HepG2 (cell line): ENCODE measurements at regions not wholly inside any gene's neighbourhood (a gene's known extent, or its start where the extent isn't known, plus 50 kb on each side); places are given as distances from the start of the nearest gene placed in this dataset.

ENCODE experiments used
- ATAC-seq: fragments of 200-7000 bp; cut with Tn5 transposase; 3 replicates; pipeline ENCODE4 v1.9.1; 2020; ENCODE audit warnings: mild to moderate bottlenecking, moderate library complexity
- BruUV-seq: library from RNA; stranded (reverse); fragments of 400-500 nt; replicated peaks from 2 replicates; lab custom pipeline; 2021; lab: Mats Ljungman, UMichigan
- CTCF ChIA-PET: fragments of 300-600 bp; formaldehyde crosslinking; extraction: SDS; loops from one replicate; lab custom pipeline; 2021; ENCODE audit warnings: low total read pairs, inconsistent platforms, low intra/inter-chr PET ratio; lab: Yijun Ruan, JAX
- POLR2A ChIA-PET: fragments of 350-600 bp; sonication (Branson Sonifier 250); formaldehyde crosslinking; loops from one replicate; lab custom pipeline; 2020; ENCODE audit warnings: antibody characterized with exemption, inconsistent platforms; lab: Yijun Ruan, JAX
- DNase-seq: peaks from one replicate; pipeline ENCODE4 v3.0.0-alpha.2; 2015; ENCODE audit warnings: low spot score
- FAIRE-seq: peaks from 3 replicates; lab custom pipeline; 2011; peaks lifted over from hg19 to GRCh38; lab: Jason Lieb, UNC
- H2AFZ ChIP-seq: one replicate; pipeline ENCODE4 v1.6.1; 2011; ENCODE audit warnings: low read length, inconsistent platforms
- H3K27ac ChIP-seq: fragments of 300-600 bp; 3 replicates; pipeline ENCODE4 v1.8.0; 2011; ENCODE audit warnings: mixed run types, mild to moderate bottlenecking, mixed read lengths, low read length, inconsistent platforms; ENCODE audit not compliant: insufficient read depth; ENCODE audit errors: extremely low read length
- H3K27me3 ChIP-seq, 2 experiments: fragments of 200-600 bp in 1 of 2; 2 replicates in 1 of 2; 3 replicates in 1 of 2; pipeline versions ENCODE4 v1.6.0 to v1.8.0; 2011; ENCODE audit warnings: low read length in 2 of 2, mild to moderate bottlenecking in 2 of 2, moderate library complexity in 2 of 2, inconsistent platforms in 1 of 2; ENCODE audit not compliant: insufficient read depth in 2 of 2, control insufficient read depth in 1 of 2
- H3K36me3 ChIP-seq, 2 experiments: fragments of 200-600 bp in 1 of 2; replicated peaks in 1 of 2; 2 replicates in 1 of 2; 3 replicates in 1 of 2; pipeline versions ENCODE4 v1.5.1 to v1.8.0; 2011; ENCODE audit warnings: low read length in 2 of 2, inconsistent platforms in 1 of 2; ENCODE audit not compliant: insufficient read depth in 2 of 2, control insufficient read depth in 1 of 2
- H3K4me1 ChIP-seq: 2 replicates; pipeline ENCODE4 v1.5.1; 2012; ENCODE audit warnings: low read length, inconsistent platforms; ENCODE audit not compliant: insufficient read depth
- H3K4me2 ChIP-seq: 2 replicates; pipeline ENCODE4 v1.6.0; 2011; ENCODE audit warnings: low read depth, low read length, inconsistent platforms
- H3K4me3 ChIP-seq, 3 experiments: fragments of 200-600 bp in 1 of 3; sonication (generic), shearing (Covaris generic) in 1 of 3; replicated peaks in 1 of 3; 2 replicates each; pipeline ENCODE4 v1.5.1; 2011 to 2016; ENCODE audit warnings: low read length in 3 of 3, inconsistent platforms in 2 of 3, low read depth in 2 of 3, mild to moderate bottlenecking in 2 of 3, control low read depth in 1 of 3, mixed read lengths in 1 of 3; ENCODE audit not compliant: insufficient read depth in 1 of 3
- H3K79me2 ChIP-seq: one replicate; pipeline ENCODE4 v1.6.1; 2011; ENCODE audit warnings: low read length, inconsistent platforms; ENCODE audit not compliant: insufficient read depth
- H3K9ac ChIP-seq: 2 replicates; pipeline ENCODE4 v1.6.0; 2011; ENCODE audit warnings: mild to moderate bottlenecking, low read depth, low read length, inconsistent platforms; ENCODE audit not compliant: insufficient read depth
- H3K9me3 ChIP-seq: 2 replicates; pipeline ENCODE4 v1.5.1; 2012; ENCODE audit warnings: mild to moderate bottlenecking, low read length
- H4K20me1 ChIP-seq: 2 replicates; pipeline ENCODE4 v1.6.0; 2011; ENCODE audit warnings: inconsistent platforms, mild to moderate bottlenecking, low read length, moderate library complexity; ENCODE audit not compliant: insufficient read depth
- FOSL2 ChIP-seq: sonication (generic); formaldehyde crosslinking; IDR thresholded peaks from 2 replicates; pipeline ENCODE4 v1.4.0; 2020; ENCODE audit warnings: missing genetic modification reagents
- HNRNPL ChIP-seq: fragments of 200-400 bp; formaldehyde crosslinking; IDR thresholded peaks from 2 replicates; pipeline ENCODE4 v1.6.1; 2017; ENCODE audit warnings: mild to moderate bottlenecking, low read depth, low read length
- SRF ChIP-seq: IDR thresholded peaks from 2 replicates; pipeline ENCODE4 v1.6.1; 2011; ENCODE audit warnings: mild to moderate bottlenecking, low read depth, low read length, moderate library complexity
- U2AF1 ChIP-seq: fragments of 200-400 bp; formaldehyde crosslinking; optimal IDR thresholded peaks from 2 replicates; pipeline ENCODE3; 2017; ENCODE audit warnings: mild to moderate bottlenecking, low read depth, low read length
- ZNF256 ChIP-seq: sonication (generic); formaldehyde crosslinking; conservative IDR thresholded peaks from 2 replicates; pipeline ENCODE4 v1.4.0; 2020; ENCODE audit warnings: missing genetic modification reagents
- ZSCAN9 ChIP-seq: IDR thresholded peaks from 2 replicates; pipeline ENCODE4 v1.6.1; 2016; ENCODE audit warnings: borderline replicate concordance
- WGBS: methylation state at CpG from one replicate; pipeline ENCODE4 v1.1.6; 2017; ENCODE audit warnings: low lambda C conversion rate; 5-methylcytosine and 5-hydroxymethylcytosine counted together
- in situ Hi-C: cut with HindIII; loops from 2 replicates; pipeline ENCODE4 v1.10.0; 2017; ENCODE audit warnings: low pct_unique_long_range_greater_than_20kb; ENCODE audit not compliant: extremely low pct_ligation_motif_present
- intact Hi-C: fragments of 100-400 bp; cut with micrococcal nuclease; formaldehyde crosslinking; loops from one replicate; pipeline ENCODE4 v1.10.0; 2022; ENCODE audit not compliant: unreplicated experiment
- TF ChIP-seq, protein P1 (sequence below): sonication (generic); formaldehyde crosslinking; IDR thresholded peaks from 2 replicates; pipeline ENCODE4 v1.5.1; 2020; ENCODE audit warnings: missing genetic modification reagents, mild to moderate bottlenecking, borderline replicate concordance

DNA sequence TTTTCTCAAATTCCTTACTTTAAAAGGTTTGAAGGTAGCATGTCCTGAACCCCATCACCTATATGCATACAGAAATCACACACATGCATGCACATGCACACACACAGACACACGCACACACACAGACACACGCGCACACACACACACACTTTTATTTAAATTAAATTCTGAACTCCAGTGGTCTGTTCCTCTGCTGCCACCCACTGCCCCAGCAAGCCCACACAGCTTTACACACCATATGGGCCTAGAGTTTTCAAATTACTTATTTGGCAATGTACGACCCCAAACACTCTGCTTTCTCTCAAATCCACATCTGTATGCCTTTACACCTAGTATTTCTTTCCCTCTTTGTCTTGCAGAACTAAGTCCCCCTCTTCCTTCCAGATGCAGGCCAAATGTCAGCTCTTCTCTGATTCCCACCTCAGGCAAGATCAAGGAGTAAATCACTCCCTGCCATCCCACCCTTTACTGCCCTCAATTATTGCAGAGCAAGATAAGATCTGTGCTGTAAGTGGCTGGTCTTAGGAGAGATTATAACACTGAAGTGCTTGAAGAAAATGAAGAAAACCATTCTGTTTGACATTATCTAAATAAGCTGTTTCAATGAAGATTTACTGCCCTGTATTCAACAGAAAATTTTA, 429.9 kb upstream of the CXADR start:
- Histone ChIP-seq H3K79me2 (no peaks in the 10 kb centered on the region), H3K27ac (no peak overlapping the region), H3K4me1 (no peaks in the 10 kb centered on the region), H3K4me3 (no peak overlapping the region), H3K27me3 (no peaks in the 10 kb centered on the region), H3K36me3 (no peaks in the 10 kb centered on the region), H3K9ac (no peak overlapping the region), H4K20me1 (no peaks in the 10 kb centered on the region), H3K4me2 (no peak overlapping the region), H3K9me3 (no peaks in the 10 kb centered on the region), H2AFZ (no peak overlapping the region)
- 60% methylated on average over 4 of the region's 4 CpGs for WGBS
- no peak for FAIRE-seq
- CTCF ChIA-PET, result no interaction called here
- intact Hi-C loops, result no loop called here
- ATAC-seq, result no peak
- no peak for DNase-seq
- in situ Hi-C loops, result no loop called here
- POLR2A ChIA-PET, result no interaction called here
- TF ChIP-seq ZNF256 (CRISPR knock-in tag) (no peak), ZSCAN9 (no peak), FOSL2 (no peak), U2AF1 (no peak), SRF (no peak), HNRNPL (no peak)
- TF ChIP-seq, protein P1, sequence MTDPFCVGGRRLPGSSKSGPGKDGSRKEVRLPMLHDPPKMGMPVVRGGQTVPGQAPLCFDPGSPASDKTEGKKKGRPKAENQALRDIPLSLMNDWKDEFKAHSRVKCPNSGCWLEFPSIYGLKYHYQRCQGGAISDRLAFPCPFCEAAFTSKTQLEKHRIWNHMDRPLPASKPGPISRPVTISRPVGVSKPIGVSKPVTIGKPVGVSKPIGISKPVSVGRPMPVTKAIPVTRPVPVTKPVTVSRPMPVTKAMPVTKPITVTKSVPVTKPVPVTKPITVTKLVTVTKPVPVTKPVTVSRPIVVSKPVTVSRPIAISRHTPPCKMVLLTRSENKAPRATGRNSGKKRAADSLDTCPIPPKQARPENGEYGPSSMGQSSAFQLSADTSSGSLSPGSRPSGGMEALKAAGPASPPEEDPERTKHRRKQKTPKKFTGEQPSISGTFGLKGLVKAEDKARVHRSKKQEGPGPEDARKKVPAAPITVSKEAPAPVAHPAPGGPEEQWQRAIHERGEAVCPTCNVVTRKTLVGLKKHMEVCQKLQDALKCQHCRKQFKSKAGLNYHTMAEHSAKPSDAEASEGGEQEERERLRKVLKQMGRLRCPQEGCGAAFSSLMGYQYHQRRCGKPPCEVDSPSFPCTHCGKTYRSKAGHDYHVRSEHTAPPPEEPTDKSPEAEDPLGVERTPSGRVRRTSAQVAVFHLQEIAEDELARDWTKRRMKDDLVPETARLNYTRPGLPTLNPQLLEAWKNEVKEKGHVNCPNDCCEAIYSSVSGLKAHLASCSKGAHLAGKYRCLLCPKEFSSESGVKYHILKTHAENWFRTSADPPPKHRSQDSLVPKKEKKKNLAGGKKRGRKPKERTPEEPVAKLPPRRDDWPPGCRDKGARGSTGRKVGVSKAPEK, result no peak
- BruUV-seq, result no TSS peak
